A549 (cell line): ENCODE measurements at regions not wholly inside any gene's neighbourhood (a gene's known extent, or its start where the extent isn't known, plus 50 kb on each side); places are given as distances from the start of the nearest gene placed in this dataset.
"Not testable (repeated sequence)": the region's sequence is repeated elsewhere in the genome, so short reads cannot be mapped to it uniquely, and the experiment has no call there.

Source experiments
- ATAC-seq, 2 experiments: fragments of 200-7000 bp in 1 of 2; fragments of >200 bp in 1 of 2; cut with Nextera tagmentation in 1 of 2; cut with Tn5 transposase in 1 of 2; 3 replicates each; pipeline versions ENCODE4 v1.8.0 to v1.9.1; 2018 to 2020; ENCODE audit warnings: mild to moderate bottlenecking in 1 of 2, moderate library complexity in 1 of 2
- CTCF ChIA-PET: fragments of 300-600 bp; sonication (Branson Sonifier 250); formaldehyde crosslinking; extraction: SDS; loops from one replicate; lab custom pipeline; 2021; ENCODE audit warnings: antibody characterized with exemption, inconsistent platforms; lab: Yijun Ruan, JAX
- POLR2A ChIA-PET: fragments of 350-600 bp; formaldehyde crosslinking; extraction: SDS; loops from one replicate; lab custom pipeline; 2021; ENCODE audit warnings: antibody characterized with exemption, inconsistent platforms; lab: Yijun Ruan, JAX
- DNase-seq, 2 experiments: peaks; one replicate each; pipeline versions ENCODE4 v3.0.0 to v3.0.0-alpha.2; 2011 to 2016; ENCODE audit warnings: low read depth in 1 of 2, low spot score in 1 of 2
- FAIRE-seq: peaks from 2 replicates; lab custom pipeline; 2011; peaks lifted over from hg19 to GRCh38; lab: Jason Lieb, UNC
- H3K27ac ChIP-seq, 2 experiments: fragments of >200 bp; sonication (Bioruptor Twin); formaldehyde crosslinking; 3 replicates each; pipeline ENCODE4 v1.5.1; 2016 to 2017
- H3K4me1 ChIP-seq: fragments of >200 bp; sonication (Bioruptor Twin); formaldehyde crosslinking; 3 replicates; pipeline ENCODE4 v1.6.1; 2016
- H3K4me2 ChIP-seq: fragments of >200 bp; sonication (Bioruptor Twin); formaldehyde crosslinking; 3 replicates; pipeline ENCODE4 v1.6.1; 2016
- H3K4me3 ChIP-seq: fragments of >200 bp; sonication (Bioruptor Twin); formaldehyde crosslinking; 3 replicates; pipeline ENCODE4 v1.5.1; 2016
- H3K9me3 ChIP-seq: fragments of >200 bp; sonication (Bioruptor Twin); formaldehyde crosslinking; 3 replicates; pipeline ENCODE4 v1.6.1; 2016
- CHD2 ChIP-seq: fragments of 150-350 bp; IDR thresholded peaks from 2 replicates; pipeline ENCODE4 v1.6.1; 2014; ENCODE audit warnings: low read length; ENCODE audit not compliant: partially characterized antibody
- CHD4 ChIP-seq: fragments of 200-600 bp; sonication (generic); IDR thresholded peaks from 2 replicates; pipeline ENCODE4 v1.6.1; 2016; ENCODE audit warnings: antibody characterized with exemption, mild to moderate bottlenecking, borderline replicate concordance
- EHF ChIP-seq: fragments of 250-450 bp; sonication (Bioruptor Pico); IDR thresholded peaks from 2 replicates; pipeline ENCODE4 v1.5.0; 2020; ENCODE audit warnings: mild to moderate bottlenecking
- FOSB ChIP-seq: fragments of 250-450 bp; sonication (Bioruptor Pico); IDR thresholded peaks from 2 replicates; pipeline ENCODE4 v1.5.0; 2020; ENCODE audit warnings: mild to moderate bottlenecking, moderate library complexity
- FOSL2 ChIP-seq, 2 experiments: fragments of 450-650 bp in 1 of 2; fragments of >200 bp in 1 of 2; sonication (Bioruptor Twin) in 1 of 2; formaldehyde crosslinking; IDR thresholded peaks; 2 replicates each; pipeline versions ENCODE4 v1.5.0 to v1.6.1; 2016 to 2020; ENCODE audit warnings: mild to moderate bottlenecking in 1 of 2, moderate library complexity in 1 of 2
- HDAC2 ChIP-seq: fragments of 200-600 bp; sonication (generic); IDR thresholded peaks from 2 replicates; pipeline ENCODE4 v1.6.1; 2016
- HEYL ChIP-seq: fragments of 250-450 bp; sonication (Bioruptor Pico); IDR thresholded peaks from 2 replicates; pipeline ENCODE4 v1.8.0; 2021; ENCODE audit warnings: mild to moderate bottlenecking, moderate library complexity
- HOXA7 ChIP-seq: fragments of 250-450 bp; sonication (Bioruptor Pico); IDR thresholded peaks from 2 replicates; pipeline ENCODE4 v1.5.0; 2020; ENCODE audit warnings: mild to moderate bottlenecking, moderate library complexity
- JUN ChIP-seq, 2 experiments: fragments of >200 bp; sonication (Bioruptor Twin); formaldehyde crosslinking; IDR thresholded peaks; 2 replicates in 1 of 2; 3 replicates in 1 of 2; pipeline ENCODE4 v1.6.1; 2016 to 2017
- JUNB ChIP-seq: fragments of >200 bp; sonication (Bioruptor Twin); formaldehyde crosslinking; IDR thresholded peaks from 2 replicates; pipeline ENCODE4 v1.6.1; 2016
- KDM5A ChIP-seq: fragments of 200-600 bp; sonication (generic); IDR thresholded peaks from 2 replicates; pipeline ENCODE4 v1.6.1; 2016; ENCODE audit warnings: antibody characterized with exemption, mild to moderate bottlenecking
- MAFK ChIP-seq: fragments of 450-650 bp; IDR thresholded peaks from 2 replicates; pipeline ENCODE4 v1.6.1; 2014; ENCODE audit not compliant: partially characterized antibody
- MAZ ChIP-seq: fragments of 150-350 bp; IDR thresholded peaks from 2 replicates; pipeline ENCODE4 v1.6.1; 2014; ENCODE audit warnings: antibody characterized with exemption, low read depth, low read length, borderline replicate concordance
- MYC ChIP-seq: IDR thresholded peaks from 2 replicates; pipeline ENCODE4 v1.6.1; 2012; ENCODE audit warnings: mild to moderate bottlenecking, inconsistent platforms, low read length, improper control_type of control experiment, borderline replicate concordance
- PBX3 ChIP-seq: IDR thresholded peaks from 2 replicates; pipeline ENCODE4 v1.6.1; 2012
- RAD21 ChIP-seq, 2 experiments: fragments of >200 bp in 1 of 2; sonication (Bioruptor Twin) in 1 of 2; formaldehyde crosslinking in 1 of 2; IDR thresholded peaks in 1 of 2; conservative IDR thresholded peaks in 1 of 2; 2 replicates in 1 of 2; 3 replicates in 1 of 2; pipeline ENCODE4 v1.6.1; 2012 to 2018; ENCODE audit warnings: inconsistent platforms in 1 of 2
- RFX5 ChIP-seq: fragments of 450-650 bp; IDR thresholded peaks from 2 replicates; pipeline ENCODE4 v1.7.1; 2014; ENCODE audit warnings: antibody characterized with exemption, mild to moderate bottlenecking, moderate library complexity
- USF2 ChIP-seq: fragments of 450-650 bp; IDR thresholded peaks from 2 replicates; pipeline ENCODE4 v1.6.1; 2014; ENCODE audit warnings: antibody characterized with exemption
- ZFP36 ChIP-seq: fragments of 450-650 bp; IDR thresholded peaks from 2 replicates; pipeline ENCODE4 v1.6.1; 2014; ENCODE audit warnings: borderline replicate concordance; ENCODE audit not compliant: partially characterized antibody
- WGBS: methylation state at CpG from one replicate; pipeline ENCODE4 v1.1.6; 2017; ENCODE audit errors: missing lambda C conversion rate; 5-methylcytosine and 5-hydroxymethylcytosine counted together
- TF ChIP-seq, protein P1 (sequence below): IDR thresholded peaks from 2 replicates; pipeline ENCODE4 v1.6.1; 2012
- TF ChIP-seq, protein P2 (sequence below): IDR thresholded peaks from 2 replicates; pipeline ENCODE4 v1.6.1; 2012; ENCODE audit warnings: low read depth, borderline replicate concordance
- TF ChIP-seq, protein P3 (sequence below): fragments of >200 bp; sonication (Bioruptor Twin); formaldehyde crosslinking; IDR thresholded peaks from 3 replicates; pipeline ENCODE4 v1.6.1; 2016

DNA sequence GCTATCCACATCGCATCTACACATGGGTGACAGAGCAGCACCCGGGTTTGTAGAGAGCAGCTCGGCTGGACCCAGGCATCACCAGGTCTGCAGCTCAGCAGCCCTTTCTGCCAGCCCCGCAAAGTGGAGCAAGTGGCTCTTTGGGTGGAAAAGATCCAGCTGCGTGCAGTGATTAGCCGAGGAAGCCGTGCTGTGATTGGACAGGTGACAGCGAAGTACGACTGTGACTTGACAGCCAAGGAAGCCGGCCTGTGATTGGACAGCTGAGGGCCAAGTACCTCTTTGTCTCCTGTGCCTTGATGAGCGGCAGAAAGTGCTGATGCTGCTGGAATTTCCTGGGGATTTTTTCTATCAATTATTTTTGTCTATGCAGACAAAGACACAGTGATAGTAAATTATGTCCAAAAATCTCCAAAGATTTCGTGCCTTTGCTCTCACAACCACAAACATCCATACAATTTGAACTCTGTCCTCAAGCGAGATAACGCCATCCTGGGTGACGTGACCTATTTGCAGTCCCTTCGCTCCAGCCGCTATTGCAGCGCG is 62.3 kb upstream of the GPR31 start:
- DNase-seq = no peak
- no peak overlapping the region for H3K27ac ChIP-seq
- peaks cover 3% of the 10 kb centered on the region; the same call in 1 of the 3 replicates for H3K4me1 ChIP-seq
- no peak overlapping the region for H3K4me2 ChIP-seq
- WGBS = 76% methylated on average over 17 of the region's 19 CpGs
- ChIA-PET POLR2A (no interaction called here), CTCF (interaction anchor here (0.5 to 1.3 kb wide), 2 partner anchors 26 to 49 kb away, joined by 3 to 4 read pairs; no protein-coding TSS in a partner anchor)
- no peak for ATAC-seq
- no peak for FAIRE-seq
- TF ChIP-seq MAFK = peak; percentile 29
- no peak for TF ChIP-seq CHD2
- no peak overlapping the region for H3K4me3 ChIP-seq
- no peaks in the 10 kb centered on the region for H3K9me3 ChIP-seq

GRCh38 chr6:167221400-167222201 is 63.8 kb upstream of the GPR31 start:
- POLR2A ChIA-PET = no interaction called here
- no peak overlapping the region for H3K4me2 ChIP-seq
- FAIRE-seq = no peak
- CTCF ChIA-PET = interaction anchor here (0.9 kb wide), 1 partner anchor 130 kb away, joined by 3 read pairs; no protein-coding TSS in a partner anchor
- H3K9me3 ChIP-seq = no peaks in the 10 kb centered on the region
- 87% methylated on average over 13 of the region's 19 CpGs for WGBS
- H3K4me3 ChIP-seq = no peak overlapping the region
- H3K27ac ChIP-seq = no peak overlapping the region
- DNase-seq = no peak
- TF ChIP-seq KDM5A (no peak), MYC (no peak), USF2 (no peak), CHD4 (no peak), RAD21 (conservative IDR thresholded peaks at IDR 0.05 in 1 of 2, IDR thresholded peaks at IDR 0.05 in 1 of 2) (no peak), HOXA7 (CRISPR knock-in tag) (no peak), FOSL2 (IDR thresholded peaks at IDR 0.05) (no peak), FOSL2 (CRISPR knock-in tag; IDR thresholded peaks at IDR 0.05) (no peak), RFX5 (no peak), FOSB (CRISPR knock-in tag) (no peak), HEYL (CRISPR knock-in tag) (no peak), JUNB (no peak)
- TF ChIP-seq, protein P1, sequence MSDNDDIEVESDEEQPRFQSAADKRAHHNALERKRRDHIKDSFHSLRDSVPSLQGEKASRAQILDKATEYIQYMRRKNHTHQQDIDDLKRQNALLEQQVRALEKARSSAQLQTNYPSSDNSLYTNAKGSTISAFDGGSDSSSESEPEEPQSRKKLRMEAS = no peak
- TF ChIP-seq, protein P2, sequence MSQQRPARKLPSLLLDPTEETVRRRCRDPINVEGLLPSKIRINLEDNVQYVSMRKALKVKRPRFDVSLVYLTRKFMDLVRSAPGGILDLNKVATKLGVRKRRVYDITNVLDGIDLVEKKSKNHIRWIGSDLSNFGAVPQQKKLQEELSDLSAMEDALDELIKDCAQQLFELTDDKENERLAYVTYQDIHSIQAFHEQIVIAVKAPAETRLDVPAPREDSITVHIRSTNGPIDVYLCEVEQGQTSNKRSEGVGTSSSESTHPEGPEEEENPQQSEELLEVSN = no peak
- no peaks in the 10 kb centered on the region for H3K4me1 ChIP-seq
- no peak for ATAC-seq

DNA sequence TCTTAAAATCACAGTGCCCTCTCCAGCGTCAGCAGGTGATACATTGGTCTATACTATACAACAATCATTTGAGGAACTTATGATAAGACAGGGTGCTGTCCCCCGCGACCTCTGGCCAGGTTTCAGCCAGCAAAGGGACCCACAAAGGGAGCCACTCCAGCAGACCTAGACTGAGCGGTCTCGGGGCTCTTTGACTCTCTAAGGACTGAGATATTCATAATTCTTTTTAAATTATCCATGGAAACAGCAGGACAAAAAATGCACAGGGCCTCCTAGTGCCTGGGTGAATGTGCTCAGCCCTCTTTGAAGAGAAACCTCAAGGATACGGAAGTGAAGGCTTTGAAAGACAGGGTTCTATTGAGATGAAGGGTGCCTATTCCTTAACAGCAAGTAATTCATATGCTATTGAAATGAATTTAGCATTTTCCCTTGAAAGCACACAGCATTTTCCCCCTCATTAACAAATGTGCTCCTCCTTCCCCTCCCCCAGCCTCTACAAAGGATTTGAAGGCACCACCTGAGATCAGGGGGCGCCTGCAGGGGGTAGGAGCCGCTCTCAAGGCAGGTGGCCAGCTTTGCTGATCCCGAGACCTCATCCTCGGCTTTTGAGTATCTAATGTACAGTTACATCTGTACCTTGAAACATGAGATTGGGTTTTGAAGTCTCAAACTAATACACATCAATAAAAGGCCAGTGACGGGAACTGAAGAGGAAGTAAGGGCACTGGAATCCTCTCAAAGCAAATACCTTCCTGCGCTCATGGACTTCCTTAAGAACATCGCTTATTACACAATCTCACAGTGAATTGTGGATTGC is 65.3 kb upstream of the UNC93A start:
- CTCF ChIA-PET, FAIRE-seq, H3K4me2 ChIP-seq, DNase-seq, POLR2A ChIA-PET, H3K4me1 ChIP-seq, H3K9me3 ChIP-seq, H3K4me3 ChIP-seq, ATAC-seq, H3K27ac ChIP-seq: not testable (repeated sequence)
- WGBS = 59% methylated on average over 13 of the region's 13 CpGs

GRCh38 chr6:167226383-167226685 is 64.8 kb upstream of the UNC93A start:
- Histone ChIP-seq H3K9me3 (no peaks in the 10 kb centered on the region), H3K4me1 (no peaks in the 10 kb centered on the region), H3K27ac (no peak overlapping the region), H3K4me2 (no peak overlapping the region), H3K4me3 (no peak overlapping the region)
- no peak for TF ChIP-seq RAD21 (conservative IDR thresholded peaks at IDR 0.05 in 1 of 2, IDR thresholded peaks at IDR 0.05 in 1 of 2)
- no peak for TF ChIP-seq EHF (CRISPR knock-in tag)
- no peak for TF ChIP-seq MAZ
- TF ChIP-seq JUN (IDR thresholded peaks at IDR 0.05) = no peak
- TF ChIP-seq, protein P3, sequence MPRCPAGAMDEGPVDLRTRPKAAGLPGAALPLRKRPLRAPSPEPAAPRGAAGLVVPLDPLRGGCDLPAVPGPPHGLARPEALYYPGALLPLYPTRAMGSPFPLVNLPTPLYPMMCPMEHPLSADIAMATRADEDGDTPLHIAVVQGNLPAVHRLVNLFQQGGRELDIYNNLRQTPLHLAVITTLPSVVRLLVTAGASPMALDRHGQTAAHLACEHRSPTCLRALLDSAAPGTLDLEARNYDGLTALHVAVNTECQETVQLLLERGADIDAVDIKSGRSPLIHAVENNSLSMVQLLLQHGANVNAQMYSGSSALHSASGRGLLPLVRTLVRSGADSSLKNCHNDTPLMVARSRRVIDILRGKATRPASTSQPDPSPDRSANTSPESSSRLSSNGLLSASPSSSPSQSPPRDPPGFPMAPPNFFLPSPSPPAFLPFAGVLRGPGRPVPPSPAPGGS = no peak
- TF ChIP-seq ZFP36 = no peak
- no peak for TF ChIP-seq PBX3
- TF ChIP-seq, protein P1 = no peak
- no peak for TF ChIP-seq HDAC2
- TF ChIP-seq HEYL (CRISPR knock-in tag) = no peak
- CTCF ChIA-PET = no interaction called here
- ATAC-seq = no peak
- WGBS = 81% methylated on average over 3 of the region's 3 CpGs
- DNase-seq = no peak
- POLR2A ChIA-PET = no interaction called here
- FAIRE-seq = no peak
